ENCODE measurements at regions not wholly inside any gene's neighbourhood (a gene's known extent, or its start where the extent isn't known, plus 50 kb on each side); places are given as distances from the start of the nearest gene placed in this dataset.
A peak's percentile ranks its signal among the peaks of the same experiment; 100 is the strongest.

DNA sequence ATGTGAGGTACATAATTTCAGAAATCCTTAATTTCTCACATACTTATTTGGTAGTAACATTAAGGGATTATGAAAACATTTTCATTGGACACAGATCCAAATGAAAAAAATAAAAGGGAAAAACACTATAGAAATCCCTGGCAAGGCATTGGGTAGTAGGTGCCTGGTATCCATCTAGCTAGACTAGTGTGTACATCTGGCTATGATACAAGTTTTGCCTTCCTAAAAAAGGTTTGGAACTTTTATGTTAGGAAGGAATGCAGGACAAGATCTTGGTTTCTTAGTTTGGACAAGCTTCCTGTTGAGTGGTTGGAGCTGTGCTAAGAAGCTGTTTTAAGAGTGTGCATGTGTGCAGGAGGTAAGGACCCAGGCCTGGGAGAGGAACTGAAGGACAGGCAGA is 252.3 kb upstream of the GLI3 start:
- ATAC-seq, result no peak

DNA sequence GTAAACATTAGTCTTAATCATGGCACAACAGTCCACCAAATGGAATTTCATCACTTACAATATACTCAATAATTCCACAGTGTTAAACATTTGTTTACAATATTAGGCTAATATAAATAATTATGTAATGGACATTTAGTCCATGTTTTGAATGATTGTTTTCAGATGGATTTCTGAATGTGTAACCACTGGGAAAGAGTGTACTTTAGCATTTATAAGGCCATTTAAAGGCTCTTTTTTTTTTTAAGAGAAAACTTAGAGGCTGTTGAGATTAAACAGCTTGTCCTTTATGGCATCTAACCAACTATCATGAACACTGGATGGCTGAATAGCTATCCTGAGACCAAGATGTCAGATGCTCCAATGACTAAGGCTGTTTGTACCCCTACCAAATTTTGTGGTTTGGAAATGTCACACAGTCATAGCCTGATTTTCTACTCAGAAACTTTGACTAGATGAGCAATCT is 248.3 kb upstream of the GLI3 start:
- no peak for ATAC-seq

DNA sequence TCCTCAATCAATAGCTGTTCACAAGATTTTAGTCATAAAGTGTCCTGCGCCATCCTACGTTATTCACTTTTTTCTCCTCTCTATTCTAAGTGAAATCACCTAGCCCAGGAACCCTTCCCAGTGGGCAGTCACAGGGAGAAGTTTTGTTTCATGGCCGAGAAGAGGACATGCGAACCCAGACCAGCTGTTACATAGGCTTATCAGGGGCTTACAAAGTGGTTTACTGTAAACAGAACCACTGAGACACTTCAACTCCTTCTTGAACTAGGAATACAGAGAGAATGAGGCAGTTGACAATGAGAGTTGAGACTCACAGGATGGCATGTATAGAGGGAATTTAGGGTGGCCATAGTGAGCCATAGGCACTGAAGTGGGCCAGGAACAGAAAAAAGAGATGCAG is 246.9 kb upstream of the GLI3 start:
- no peak for ATAC-seq

DNA sequence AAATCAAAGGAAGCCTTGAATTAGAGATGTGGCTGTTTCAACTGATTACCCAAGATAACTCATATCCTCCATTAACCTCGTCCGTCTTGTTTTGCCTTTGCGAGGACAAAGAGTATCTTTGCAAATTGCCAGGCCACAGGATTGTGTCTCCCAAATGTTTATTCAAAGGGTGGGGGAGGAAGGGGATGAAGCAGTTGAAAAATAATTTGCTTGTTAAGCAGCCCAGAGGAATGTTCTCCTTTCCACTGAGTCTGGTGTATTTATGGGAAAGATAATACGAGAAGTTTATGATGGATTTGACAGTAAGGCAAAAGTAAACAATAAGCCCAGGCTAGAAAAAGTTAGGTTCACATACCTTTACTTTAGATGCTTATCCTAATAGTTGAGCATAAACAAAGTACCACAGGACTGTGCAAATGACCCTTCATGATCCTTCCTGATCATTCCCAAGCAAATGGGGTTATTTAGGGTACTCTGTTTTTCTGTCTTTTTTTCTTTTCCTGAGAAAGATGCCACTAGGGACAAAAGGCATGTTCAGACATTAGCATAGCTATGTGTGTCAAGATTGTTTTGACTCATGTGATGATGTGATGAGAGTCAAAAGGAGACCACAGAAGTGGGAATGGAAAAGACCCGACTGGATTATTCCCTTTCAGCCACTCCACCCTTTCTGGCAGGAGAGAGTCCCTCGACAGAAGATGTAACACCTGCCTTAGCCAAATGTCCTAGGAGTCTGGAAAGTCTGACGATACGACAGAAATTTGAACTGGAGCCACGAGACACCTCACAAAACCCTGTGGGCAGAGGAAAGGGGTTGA is 243.0 kb upstream of the GLI3 start:
- no peak for ATAC-seq

DNA sequence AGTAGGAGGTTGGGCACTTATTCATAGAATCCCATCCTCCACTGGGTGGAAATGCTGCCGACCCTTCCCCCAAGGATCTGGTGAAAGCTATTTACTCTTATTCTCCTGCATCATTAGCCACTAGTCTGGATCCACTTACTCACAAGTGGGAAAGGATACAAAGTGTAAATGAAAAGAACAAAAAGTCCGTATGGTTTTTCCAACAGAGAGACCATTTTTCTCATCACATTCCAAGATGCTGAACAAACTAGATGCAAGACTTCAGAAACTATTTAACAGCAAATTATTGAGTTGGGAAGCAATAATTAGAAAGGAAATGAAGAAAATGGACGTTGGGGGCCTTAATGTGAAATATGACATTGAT is 242.4 kb upstream of the GLI3 start:
- no peak for ATAC-seq

DNA sequence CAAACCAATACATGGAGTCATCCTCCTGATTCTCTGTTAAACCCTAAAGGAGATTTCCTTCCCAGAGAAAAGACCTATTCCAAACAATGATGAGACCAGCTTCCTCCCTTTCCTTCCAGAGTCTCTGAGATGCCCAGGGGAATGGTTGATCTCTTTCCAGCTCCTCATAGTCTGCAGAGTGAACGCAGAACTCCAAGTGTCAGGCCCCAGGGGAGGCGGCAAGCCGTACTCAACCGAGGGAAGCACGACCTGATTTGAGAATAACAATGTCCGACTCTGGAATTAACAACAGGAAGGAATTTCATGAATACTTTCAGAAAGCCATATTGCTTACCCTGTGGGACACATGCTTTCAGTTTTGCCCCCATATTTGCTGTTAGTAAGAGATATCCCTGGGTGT is 241.7 kb upstream of the GLI3 start:
- no peak for ATAC-seq

DNA sequence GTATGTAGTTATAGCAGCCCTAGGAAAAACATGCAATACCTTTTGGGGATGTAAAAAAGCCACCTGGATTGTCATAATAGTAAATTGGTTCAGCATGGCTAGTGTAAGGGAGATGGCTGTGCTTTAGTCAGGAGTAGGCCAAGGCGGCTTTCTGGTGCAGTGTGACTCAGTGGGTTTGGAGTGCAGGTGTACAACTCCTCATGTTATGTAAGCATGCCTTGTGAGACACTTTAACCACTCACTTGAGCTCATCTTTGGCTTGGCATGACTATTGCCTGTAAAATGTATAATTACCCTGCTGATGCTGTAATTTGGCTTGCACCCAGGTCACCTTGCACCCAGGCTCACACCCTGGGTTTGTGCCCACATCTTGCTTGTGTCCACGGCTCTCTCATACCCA is 239.2 kb upstream of the GLI3 start:
- no peak for ATAC-seq

DNA sequence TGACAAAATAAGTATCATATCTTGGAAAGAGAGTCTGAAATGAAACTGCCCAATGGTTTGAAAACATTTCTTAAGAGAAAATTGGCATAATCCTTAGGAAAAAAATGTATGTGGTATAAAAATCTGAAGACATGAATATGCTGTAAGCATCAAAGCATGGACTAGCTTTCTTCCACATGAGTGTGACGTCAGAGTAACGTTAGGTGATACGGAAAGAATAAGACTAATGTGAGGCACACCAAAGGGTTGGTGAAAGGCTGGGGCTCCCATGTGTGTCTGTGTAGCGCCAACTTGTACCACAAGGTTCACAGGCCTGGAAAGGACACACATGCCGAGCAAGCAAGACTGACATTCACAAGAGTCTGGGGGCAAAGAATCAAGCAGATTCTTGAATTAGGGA is 238.1 kb upstream of the GLI3 start:
- no peak for ATAC-seq

DNA sequence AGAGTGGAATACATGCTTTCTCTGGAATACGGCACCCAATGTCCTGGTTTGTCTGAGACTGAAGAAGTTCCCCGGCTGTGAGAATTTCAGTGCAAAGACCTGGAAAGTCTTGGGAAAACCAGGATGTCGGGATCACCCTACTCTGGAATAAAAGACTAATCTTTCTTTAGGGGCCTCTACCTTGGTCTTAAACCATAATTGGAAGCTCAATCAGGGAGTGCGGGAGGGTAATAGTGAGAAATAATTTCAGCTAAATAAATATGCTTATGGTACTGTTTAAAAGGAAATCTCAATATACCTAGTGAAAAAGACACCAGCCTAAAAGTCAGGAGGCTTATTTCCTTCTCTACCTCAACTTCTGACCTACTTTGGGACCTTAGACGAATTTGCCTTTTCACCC is 236.1 kb upstream of the GLI3 start:
- no peak for ATAC-seq

DNA sequence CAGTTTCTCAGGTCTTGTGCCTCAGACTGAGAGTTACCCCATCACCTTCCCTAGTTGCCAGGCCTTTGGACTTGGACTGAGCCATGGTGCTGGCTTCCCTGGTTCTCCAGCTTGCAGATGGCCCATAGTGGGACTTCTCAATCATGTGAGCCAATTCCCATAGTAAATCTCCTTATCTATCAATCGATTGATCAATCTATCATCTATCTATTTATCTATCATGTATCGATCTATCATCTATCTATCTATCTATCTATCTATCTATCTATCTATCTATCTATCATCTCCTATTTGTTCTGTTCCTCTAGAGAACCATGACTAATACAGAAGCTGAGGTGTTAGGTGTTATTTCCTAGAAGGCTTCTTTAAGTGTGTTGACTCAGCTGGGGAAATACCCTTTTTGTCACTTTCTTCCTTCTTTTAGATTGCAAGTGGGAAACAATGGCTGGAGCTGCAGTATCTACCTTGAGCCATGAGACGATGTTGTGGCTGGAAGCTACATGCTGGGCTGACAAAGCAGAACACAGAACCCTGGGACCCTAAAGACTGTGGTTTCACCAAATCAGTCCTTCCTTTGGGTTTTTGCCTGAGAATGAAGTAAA is 234.7 kb upstream of the GLI3 start:
- peak; percentile 43 to 46 for ATAC-seq

DNA sequence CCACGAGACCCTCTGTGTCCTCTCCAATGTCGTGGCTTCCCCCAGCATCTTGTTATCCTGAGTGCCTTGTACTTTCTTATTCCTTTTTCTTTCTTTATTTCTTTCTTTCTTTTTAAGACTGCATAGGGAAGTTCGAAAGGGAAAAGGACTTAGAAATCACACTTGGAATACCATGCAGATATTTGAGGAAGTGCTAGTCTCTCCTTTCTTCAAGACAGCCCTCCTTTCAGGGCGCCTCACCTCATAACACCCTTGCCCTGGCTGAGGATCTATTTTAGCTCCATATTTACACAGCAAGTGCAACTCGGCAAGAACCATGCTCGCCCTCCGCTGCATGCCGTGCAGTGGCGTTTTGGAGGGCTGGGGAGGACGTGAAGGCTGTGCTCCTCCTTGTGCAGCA is 232.3 kb upstream of the GLI3 start:
- no peak for ATAC-seq

DNA sequence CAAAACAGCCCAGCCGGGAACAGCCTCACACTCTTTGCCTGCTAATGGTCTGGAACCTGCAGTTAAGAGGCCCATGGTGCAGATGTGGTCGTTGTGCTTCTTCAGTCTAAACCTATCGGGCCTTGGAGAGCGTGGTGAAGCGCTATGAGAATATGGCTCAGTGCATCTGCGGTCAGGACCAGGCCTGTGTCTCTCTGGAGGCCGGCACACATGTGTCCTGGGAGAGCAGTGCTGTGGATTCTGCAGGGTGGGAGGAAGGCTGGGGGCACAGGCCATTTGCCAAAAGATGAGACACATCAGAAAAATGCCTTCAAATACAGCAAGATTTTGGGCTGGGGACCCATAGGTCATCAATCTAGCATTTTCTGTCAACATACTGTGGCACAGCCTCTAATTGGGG is 231.5 kb upstream of the GLI3 start:
- no peak for ATAC-seq

DNA sequence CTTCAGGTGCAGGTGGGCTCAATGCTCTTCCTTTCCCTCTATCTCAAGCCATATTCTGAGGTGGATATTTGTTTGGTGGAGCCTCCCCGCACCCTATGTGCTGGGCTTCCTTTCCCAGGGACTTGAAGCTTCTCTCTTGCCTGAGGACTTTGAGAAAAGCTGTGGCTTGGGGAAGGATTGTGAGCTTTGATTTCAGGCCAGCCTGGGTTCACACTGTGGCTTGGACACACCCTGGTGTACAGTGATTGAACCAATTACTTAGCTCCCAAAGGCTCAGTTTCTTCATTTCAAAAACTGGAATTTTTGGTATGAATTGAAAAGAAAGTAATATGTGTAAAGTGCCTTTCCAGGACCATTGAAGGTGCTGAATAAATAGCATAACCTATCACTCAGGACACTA is 224.5 kb upstream of the GLI3 start:
- no peak for ATAC-seq

DNA sequence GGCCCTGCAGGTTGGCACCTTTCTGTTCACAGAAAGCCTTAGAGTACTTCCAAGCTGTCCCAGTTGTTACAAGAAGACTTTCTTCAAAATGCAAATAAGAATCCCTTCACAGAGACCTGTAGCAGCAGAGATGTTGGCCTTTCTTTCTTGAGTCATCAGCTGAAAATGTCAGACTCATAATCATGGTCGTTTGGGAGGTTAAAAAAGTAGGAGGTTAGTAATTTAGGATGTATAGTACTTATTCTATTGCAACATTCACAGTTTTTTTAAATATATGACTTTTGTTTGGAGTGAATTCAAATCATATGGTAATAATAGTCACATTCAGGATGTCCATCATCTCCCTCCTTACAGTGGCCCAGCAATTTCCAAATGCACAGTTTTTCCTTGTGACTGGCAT is 223.9 kb upstream of the GLI3 start:
- no peak for ATAC-seq

DNA sequence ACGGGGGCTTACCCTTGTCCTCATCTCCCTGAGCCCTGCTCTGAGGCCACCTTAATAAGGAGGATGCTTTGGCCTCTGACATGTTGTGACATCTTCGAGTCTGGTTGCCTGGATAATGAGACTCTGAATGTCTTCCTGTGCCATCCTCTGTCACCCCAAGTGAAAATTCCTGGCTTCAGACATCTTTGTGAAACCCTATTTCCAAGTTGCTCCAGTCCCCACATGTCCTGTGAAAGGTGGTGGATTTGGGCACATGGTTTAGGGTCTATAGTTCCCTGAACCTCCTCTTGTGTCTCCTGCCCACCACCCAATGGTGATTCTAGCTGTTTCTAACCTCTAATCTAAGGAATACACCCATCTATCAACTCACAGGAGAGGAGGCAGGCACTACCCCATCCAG is 223.1 kb upstream of the GLI3 start:
- no peak for ATAC-seq

DNA sequence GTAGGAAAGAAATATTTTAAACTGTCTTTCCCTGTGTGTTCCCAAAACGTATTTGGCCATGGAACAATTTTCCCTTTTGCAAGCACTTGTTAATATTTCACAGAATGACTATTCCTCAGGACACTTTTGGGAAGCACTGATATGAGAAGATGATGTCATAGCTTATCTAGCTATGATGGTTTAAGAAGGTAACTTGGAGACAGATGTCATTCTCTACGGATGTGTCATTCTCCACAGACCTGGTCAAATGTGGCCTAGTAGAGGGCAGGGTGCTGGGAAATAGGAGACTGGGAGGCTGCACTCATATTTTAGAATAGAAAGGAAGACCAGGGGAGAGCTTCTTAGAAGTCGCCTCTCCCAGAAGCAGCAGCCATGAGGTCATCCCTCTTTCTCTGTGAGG is 220.7 kb upstream of the GLI3 start:
- ATAC-seq, result no peak

DNA sequence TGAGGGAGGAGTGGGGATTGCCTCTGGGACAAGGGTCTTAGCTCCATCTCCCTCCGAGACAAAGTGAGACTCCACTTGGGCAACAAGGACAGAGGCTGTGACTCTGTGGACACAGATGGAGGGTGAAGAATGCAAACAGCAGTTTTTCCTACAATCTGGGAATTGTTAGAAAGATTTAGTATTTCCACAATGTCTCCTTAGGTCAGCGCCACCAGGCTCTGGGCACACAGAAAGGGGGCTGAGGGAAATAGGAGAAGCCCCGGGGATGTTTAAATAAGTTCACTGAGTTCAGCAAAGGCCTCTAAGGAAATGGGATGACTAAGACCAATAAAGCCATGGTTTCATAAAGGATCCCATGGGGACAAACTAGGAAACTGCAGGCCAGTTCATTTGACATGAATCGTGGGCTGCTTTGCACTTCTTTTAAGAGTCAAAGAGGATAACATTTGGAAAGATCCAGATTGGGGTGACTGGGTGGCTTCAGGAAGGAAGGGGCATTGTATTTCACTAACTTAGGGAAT is 219.8 kb upstream of the GLI3 start:
- no peak for ATAC-seq

DNA sequence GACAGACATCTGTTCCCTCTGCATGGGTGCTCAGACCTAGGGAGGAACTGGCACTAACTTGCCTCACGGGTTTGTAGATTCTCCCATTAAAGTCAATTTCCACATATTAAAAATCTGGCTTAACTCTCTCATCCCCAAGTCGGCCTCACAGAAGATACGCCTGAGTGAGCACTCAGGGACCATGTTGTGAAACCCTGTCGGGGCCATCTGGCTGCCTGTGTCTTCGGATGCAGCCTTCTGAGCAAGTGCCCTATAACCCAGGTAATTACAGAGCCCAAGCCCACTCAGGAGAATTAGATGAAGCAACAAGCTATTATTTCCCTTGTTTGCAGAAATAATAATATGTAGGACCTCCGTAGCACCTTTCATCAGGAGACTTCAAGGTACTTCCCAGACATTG is 219.3 kb upstream of the GLI3 start:
- ATAC-seq, result no peak

DNA sequence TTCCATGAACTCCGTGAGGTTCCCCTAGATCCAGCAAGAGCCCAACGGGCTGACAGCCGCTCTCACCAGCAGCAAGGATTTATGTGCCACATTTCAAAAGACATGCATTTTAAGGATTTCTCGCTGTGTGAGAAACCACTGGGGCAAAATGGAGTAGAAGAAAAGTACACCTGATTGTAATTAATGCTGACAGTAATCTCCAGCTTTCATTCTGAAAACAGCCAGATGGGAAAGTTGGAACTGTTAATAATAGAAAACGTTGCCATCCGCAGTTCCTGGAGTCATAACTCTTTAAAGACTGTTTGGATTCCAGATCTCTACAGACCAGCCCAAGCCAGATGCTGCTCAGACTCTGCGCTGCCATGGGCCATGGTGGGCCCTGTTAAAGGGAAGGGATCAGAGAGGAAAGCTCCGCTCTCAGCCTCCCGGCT is 216.9 kb upstream of the GLI3 start:
- no peak for ATAC-seq

DNA sequence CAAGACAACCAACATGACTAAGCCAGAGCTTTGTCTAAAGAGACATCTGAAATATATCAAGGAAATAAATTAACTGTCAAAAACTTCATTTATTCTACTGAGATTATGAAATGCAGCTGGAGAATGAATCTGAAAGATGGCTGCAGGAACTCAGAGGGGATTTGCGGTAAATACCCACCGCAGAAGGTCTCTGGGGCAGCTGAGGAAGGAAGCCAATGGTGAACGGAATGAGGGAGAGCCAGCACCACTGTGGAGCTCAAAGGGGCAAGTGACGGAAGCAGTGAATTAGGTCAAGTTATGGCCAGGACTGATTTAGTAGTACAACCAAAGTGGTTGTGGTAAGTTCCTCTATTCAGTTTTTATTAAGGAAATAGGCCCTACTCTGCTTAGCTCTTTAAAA is 215.3 kb upstream of the GLI3 start:
- ATAC-seq, result no peak

DNA sequence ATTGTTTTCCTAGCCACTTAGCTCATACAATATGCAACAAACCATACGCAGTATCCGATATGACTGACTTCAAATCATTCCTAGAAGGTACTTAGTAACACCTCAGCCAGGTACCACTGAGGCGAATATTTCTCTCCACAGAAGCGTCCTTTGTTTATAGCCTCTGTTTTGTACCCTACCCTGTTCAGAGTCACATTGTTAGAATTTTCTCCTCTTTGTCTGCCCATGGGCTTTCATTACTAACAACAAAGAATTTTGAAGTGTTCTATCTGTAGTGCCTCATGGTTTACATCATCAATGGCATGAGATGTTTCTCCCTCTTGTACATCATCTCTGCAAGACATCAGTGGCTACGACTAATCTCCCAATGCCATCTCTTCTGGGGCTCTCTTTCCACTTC is 212.4 kb upstream of the GLI3 start:
- ATAC-seq, result no peak

DNA sequence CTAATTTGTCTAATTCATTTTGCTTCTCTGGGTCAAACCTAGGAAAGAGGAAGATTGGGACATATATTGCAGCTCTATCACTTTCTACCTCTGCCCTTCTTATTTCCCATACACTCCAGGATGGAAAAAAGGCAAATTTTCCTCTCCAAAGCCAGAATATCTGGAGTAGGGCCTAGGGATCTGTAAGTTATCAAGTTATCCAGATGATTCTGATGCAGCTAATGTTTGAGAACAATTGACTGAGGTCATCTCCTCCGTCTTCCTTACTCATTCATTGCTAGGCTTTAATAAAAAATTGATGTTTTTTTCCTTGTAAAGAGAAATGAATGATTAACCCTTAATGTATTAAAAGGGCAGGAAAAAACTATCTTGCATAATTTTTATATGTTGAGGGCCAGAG is 211.9 kb upstream of the GLI3 start:
- no peak for ATAC-seq

DNA sequence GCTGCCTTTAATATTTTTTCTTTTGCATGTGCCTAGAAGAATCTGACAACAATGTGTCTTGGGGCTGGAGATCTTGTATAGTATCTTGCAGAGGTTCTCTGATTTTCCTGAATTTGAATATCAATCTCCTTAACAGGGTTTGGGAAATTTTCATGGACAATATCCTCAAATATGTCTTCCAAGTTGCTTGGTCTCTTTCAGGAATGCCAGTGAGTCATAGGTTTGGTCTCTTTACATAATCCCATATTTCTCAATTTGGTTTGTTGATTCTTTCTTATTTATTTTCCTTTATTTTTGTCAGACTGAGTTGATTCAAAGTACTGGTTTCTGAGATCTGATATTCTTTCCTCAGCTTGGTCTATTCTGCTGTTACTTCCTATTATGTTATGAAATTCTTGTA is 208.7 kb upstream of the GLI3 start:
- no peak for ATAC-seq

DNA sequence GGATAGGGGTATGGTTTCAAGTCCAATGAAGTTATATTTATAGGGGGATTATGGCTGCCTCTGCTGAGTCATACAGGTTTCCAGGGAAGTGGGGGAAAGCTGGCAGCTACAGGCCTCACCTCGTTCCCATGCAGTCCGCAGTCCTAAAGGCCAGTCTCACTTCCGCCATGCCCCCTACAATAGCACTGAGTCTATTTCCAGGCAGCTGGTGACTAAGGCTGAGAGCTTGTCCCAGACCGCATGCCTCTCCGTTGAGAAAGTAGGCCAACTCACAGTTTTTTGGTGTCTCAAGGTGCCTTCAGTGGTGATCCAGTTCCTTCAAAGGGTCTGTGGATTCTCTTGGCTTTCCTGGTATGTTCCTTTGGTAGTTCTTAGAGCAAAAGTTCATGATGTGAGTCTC is 203.9 kb upstream of the GLI3 start:
- ATAC-seq, result no peak

DNA sequence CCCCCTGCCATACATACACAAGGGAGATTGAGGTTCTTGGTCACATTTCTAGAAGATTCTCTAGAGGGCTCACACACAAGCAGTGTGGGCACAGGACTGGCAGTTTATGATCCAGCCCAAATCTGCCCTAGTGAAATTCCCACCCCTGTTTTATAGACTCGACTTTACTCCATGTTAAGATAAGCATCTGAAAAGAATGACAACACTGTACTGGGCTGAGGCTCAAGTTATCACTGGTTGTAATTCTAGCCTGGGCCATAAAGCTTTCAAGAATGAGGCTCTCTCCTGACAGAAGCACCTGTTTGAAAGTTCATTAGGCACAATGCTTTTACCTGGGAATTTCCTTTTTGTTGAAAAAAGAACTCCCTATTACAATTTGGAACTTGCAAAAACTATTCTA is 195.6 kb upstream of the GLI3 start:
- no peak for ATAC-seq
